ENCODE measurements at regions not wholly inside any gene's neighbourhood (a gene's known extent, or its start where the extent isn't known, plus 50 kb on each side); places are given as distances from the start of the nearest gene placed in this dataset.
A peak's percentile ranks its signal among the peaks of the same experiment; 100 is the strongest.

- no peak for DNase-seq (ENCODE audit: low read depth, low spot score)
Observed at GRCh38 chr20:22791396-22791795, 207.0 kb upstream of the FOXA2 start.

- no peak for DNase-seq (ENCODE audit: low read depth, low spot score)
Observed at GRCh38 chr20:22791877-22792525, 207.6 kb upstream of the FOXA2 start.

GRCh38 chr20:22794200-22794599 lies 209.8 kb upstream of the FOXA2 start:
- DNase-seq (ENCODE audit: low read depth, low spot score), result no peak

- DNase-seq (ENCODE audit: low read depth, low spot score), result no peak
Observed at GRCh38 chr20:22795433-22795832, 211.1 kb upstream of the FOXA2 start.

GRCh38 chr20:22795871-22796270 lies 211.5 kb upstream of the FOXA2 start:
- peak; percentile 57 for DNase-seq (ENCODE audit: low read depth, low spot score)

GRCh38 chr20:22796469-22797077 lies 212.2 kb upstream of the FOXA2 start:
- peak; percentile 4 for DNase-seq (ENCODE audit: low read depth, low spot score)

- no peak for DNase-seq (ENCODE audit: low read depth, low spot score)
Observed at GRCh38 chr20:22797103-22797502, 212.7 kb upstream of the FOXA2 start.

- no peak for DNase-seq (ENCODE audit: low read depth, low spot score)
Observed at GRCh38 chr20:22799687-22800086, 215.3 kb upstream of the FOXA2 start.

GRCh38 chr20:22800129-22800528 lies 215.8 kb upstream of the FOXA2 start:
- no peak for DNase-seq (ENCODE audit: low read depth, low spot score)

- DNase-seq (ENCODE audit: low read depth, low spot score), result no peak
Observed at GRCh38 chr20:22801528-22801927, 217.2 kb upstream of the FOXA2 start.

GRCh38 chr20:22802296-22802695 lies 217.9 kb upstream of the FOXA2 start:
- no peak for DNase-seq (ENCODE audit: low read depth, low spot score)

- DNase-seq (ENCODE audit: low read depth, low spot score), result peak; percentile 33
Observed at GRCh38 chr20:22805219-22805618, 220.8 kb upstream of the FOXA2 start.

- no peak for DNase-seq (ENCODE audit: low read depth, low spot score)
Observed at GRCh38 chr20:22805996-22806395, 221.6 kb upstream of the FOXA2 start.

- no peak for DNase-seq (ENCODE audit: low read depth, low spot score)
Observed at GRCh38 chr20:22807045-22807444, 222.7 kb upstream of the FOXA2 start.

GRCh38 chr20:22807646-22808244 lies 223.4 kb upstream of the FOXA2 start:
- no peak for DNase-seq (ENCODE audit: low read depth, low spot score)

- no peak for DNase-seq (ENCODE audit: low read depth, low spot score)
Observed at GRCh38 chr20:22808628-22809027, 224.3 kb upstream of the FOXA2 start.

- no peak for DNase-seq (ENCODE audit: low read depth, low spot score)
Observed at GRCh38 chr20:22810030-22810429, 225.1 kb upstream of the SSTR4 start.

- DNase-seq (ENCODE audit: low read depth, low spot score), result no peak
Observed at GRCh38 chr20:22810626-22811569, 224.2 kb upstream of the SSTR4 start.

GRCh38 chr20:22814471-22815205 lies 220.5 kb upstream of the SSTR4 start:
- no peak for DNase-seq (ENCODE audit: low read depth, low spot score)

- DNase-seq (ENCODE audit: low read depth, low spot score), result no peak
Observed at GRCh38 chr20:22815206-22815551, 219.9 kb upstream of the SSTR4 start.

GRCh38 chr20:22815603-22816315 lies 219.4 kb upstream of the SSTR4 start:
- DNase-seq (ENCODE audit: low read depth, low spot score), result no peak

Measured in astrocyte of the hippocampus (primary cell).